ENCODE measurements at regions not wholly inside any gene's neighbourhood (a gene's known extent, or its start where the extent isn't known, plus 50 kb on each side); places are given as distances from the start of the nearest gene placed in this dataset.

- TF ChIP-seq POLR2A (IDR thresholded peaks at IDR 0.05) (no peak), CTCF (IDR thresholded peaks at IDR 0.05) (no peak)
Measured at GRCh38 chr7:53237344-53237913, 202.0 kb downstream of the POM121L12 start.
